Glutamatergic neuron (in vitro differentiated cells): ENCODE measurements at regions not wholly inside any gene's neighbourhood (a gene's known extent, or its start where the extent isn't known, plus 50 kb on each side); places are given as distances from the start of the nearest gene placed in this dataset.

Source experiments
- DNase-seq: peaks from one replicate; pipeline ENCODE4 v3.0.0; 2022
- H3K27ac Mint-ChIP-seq: one replicate; pipeline ENCODE4 v1.8.0; 2020; ENCODE audit warnings: mild to moderate bottlenecking, mixed read lengths, inconsistent platforms; ENCODE audit not compliant: unreplicated experiment
- H3K27me3 Mint-ChIP-seq: one replicate; pipeline ENCODE4 v1.8.0; 2020; ENCODE audit warnings: mild to moderate bottlenecking, moderate library complexity, mixed read lengths, inconsistent platforms; ENCODE audit not compliant: unreplicated experiment
- H3K36me3 Mint-ChIP-seq: one replicate; pipeline ENCODE4 v1.8.0; 2020; ENCODE audit warnings: mild to moderate bottlenecking, mixed read lengths, inconsistent platforms; ENCODE audit not compliant: unreplicated experiment
- H3K4me1 Mint-ChIP-seq: one replicate; pipeline ENCODE4 v1.8.0; 2020; ENCODE audit warnings: mild to moderate bottlenecking, low read depth, mixed read lengths, inconsistent platforms; ENCODE audit not compliant: unreplicated experiment
- H3K4me3 Mint-ChIP-seq: one replicate; pipeline ENCODE4 v1.8.0; 2020; ENCODE audit warnings: mild to moderate bottlenecking, mixed read lengths, inconsistent platforms; ENCODE audit not compliant: unreplicated experiment
- H3K9me3 Mint-ChIP-seq: one replicate; pipeline ENCODE4 v1.8.0; 2020; ENCODE audit warnings: mild to moderate bottlenecking, moderate library complexity, mixed read lengths, inconsistent platforms; ENCODE audit not compliant: unreplicated experiment
- TF ChIP-seq, protein P1 (sequence below): fragments of 200-600 bp; sonication (generic); IDR thresholded peaks from one replicate; pipeline ENCODE4 v1.5.0; 2021; ENCODE audit not compliant: partially characterized antibody, unreplicated experiment

DNA sequence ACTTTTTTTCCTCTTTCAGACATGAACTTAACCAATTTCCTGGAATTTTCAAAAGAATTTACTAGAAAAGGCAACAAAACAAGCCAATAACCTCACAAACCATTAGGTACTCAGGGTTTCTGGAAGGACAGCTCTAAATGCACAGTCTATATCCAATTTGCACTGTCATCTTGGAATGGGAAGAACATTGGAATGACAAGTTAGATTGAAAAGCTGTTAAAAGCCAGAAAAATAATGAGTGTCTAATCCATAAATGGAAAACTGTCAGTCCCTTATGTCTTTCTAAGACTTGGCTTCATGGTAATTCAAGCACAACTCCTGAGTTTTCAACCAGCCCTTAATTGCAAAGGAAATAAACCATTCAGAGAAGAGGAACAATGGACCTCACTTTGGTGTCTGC is 105.8 kb upstream of the NTRK2 start:
- Mint-ChIP-seq H3K27ac (no peak overlapping the region), H3K36me3 (no peaks in the 10 kb centered on the region), H3K4me3 (no peak overlapping the region), H3K27me3 (peaks cover 1% of the 10 kb centered on the region), H3K9me3 (no peaks in the 10 kb centered on the region), H3K4me1 (peaks cover 4% of the 10 kb centered on the region)
- TF ChIP-seq, protein P1, sequence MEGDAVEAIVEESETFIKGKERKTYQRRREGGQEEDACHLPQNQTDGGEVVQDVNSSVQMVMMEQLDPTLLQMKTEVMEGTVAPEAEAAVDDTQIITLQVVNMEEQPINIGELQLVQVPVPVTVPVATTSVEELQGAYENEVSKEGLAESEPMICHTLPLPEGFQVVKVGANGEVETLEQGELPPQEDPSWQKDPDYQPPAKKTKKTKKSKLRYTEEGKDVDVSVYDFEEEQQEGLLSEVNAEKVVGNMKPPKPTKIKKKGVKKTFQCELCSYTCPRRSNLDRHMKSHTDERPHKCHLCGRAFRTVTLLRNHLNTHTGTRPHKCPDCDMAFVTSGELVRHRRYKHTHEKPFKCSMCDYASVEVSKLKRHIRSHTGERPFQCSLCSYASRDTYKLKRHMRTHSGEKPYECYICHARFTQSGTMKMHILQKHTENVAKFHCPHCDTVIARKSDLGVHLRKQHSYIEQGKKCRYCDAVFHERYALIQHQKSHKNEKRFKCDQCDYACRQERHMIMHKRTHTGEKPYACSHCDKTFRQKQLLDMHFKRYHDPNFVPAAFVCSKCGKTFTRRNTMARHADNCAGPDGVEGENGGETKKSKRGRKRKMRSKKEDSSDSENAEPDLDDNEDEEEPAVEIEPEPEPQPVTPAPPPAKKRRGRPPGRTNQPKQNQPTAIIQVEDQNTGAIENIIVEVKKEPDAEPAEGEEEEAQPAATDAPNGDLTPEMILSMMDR = no peak
- no peak for DNase-seq

DNA sequence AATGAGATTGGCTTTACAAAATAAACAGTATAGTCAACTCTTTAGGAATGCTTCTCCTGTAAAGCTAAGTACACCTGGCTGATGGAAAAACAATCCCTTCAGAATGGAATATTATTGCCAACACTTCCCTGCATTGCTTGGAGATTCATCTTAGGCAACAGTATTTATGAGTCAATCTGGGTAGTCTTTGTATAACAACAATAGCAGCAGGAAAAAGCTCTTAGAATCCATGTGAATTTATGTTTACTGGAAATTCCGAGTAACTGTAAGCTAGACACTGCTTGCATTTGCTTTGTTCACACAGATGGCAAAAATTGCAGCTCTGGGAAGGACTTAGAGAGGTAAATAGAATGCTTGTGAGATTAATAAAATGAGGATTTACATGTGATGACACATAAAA is 101.7 kb upstream of the NTRK2 start:
- no peaks in the 10 kb centered on the region for H3K36me3 Mint-ChIP-seq
- DNase-seq = no peak
- TF ChIP-seq, protein P1 = no peak
- H3K27ac Mint-ChIP-seq = no peak overlapping the region
- no peaks in the 10 kb centered on the region for H3K9me3 Mint-ChIP-seq
- no peak overlapping the region for H3K4me3 Mint-ChIP-seq
- no peaks in the 10 kb centered on the region for H3K4me1 Mint-ChIP-seq
- H3K27me3 Mint-ChIP-seq = no peaks in the 10 kb centered on the region

DNA sequence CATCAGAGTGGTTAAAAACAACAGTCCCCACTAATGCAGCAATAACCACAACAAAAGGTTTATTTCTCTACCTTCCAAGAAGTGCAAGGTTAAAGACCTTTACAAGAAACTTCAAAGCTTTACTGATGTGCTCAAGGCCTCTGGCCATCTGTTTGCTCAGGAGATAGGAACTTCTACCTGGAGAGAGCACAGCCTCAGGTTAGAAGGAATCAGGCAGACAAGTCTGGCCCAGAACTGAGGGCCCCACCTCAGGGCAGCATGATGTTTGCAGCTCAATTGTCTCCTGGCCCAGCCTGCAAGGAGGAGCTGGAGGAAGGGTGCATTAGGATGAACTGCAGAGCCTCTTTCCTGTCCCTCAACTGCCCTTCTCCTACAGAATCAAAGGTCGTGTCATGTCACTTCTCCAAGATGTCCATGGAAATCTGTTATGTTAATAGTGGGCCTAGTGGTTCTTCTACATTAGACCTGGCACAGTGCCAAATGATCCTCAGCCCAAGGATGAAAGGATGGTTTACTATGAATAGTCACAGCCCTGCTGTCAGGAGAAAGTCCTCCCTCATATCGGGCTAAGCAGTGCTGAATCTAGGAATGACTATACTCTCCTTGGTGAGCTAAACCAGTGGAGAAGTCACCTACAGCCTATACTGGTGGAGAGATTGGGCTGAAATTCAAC is 98.9 kb upstream of the NTRK2 start:
- Mint-ChIP-seq H3K36me3 (no peaks in the 10 kb centered on the region), H3K27ac (no peak overlapping the region), H3K9me3 (no peaks in the 10 kb centered on the region), H3K27me3 (no peaks in the 10 kb centered on the region), H3K4me3 (no peak overlapping the region), H3K4me1 (no peaks in the 10 kb centered on the region)
- TF ChIP-seq, protein P1 = no peak
- no peak for DNase-seq

DNA sequence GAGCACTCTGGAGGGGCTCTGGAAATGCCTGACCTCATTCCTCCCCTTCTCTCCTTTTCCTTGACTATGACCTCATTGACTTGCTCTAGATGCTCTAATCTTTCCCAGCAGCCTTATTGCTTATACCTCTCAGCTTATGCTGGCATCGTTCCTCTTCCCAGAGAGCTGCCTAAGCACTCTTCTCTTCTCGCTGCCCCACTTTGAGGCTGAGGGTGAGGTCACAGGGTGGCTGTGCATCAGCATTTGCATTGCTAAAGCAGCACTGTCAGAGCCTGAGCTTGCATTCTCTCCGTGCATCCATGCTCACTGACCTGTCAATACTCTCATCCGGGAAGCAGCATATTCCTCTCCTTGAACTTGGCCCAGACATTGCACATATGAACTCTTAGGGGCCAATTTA is 96.4 kb upstream of the NTRK2 start:
- no peaks in the 10 kb centered on the region for H3K36me3 Mint-ChIP-seq
- H3K4me3 Mint-ChIP-seq = no peak overlapping the region

DNA sequence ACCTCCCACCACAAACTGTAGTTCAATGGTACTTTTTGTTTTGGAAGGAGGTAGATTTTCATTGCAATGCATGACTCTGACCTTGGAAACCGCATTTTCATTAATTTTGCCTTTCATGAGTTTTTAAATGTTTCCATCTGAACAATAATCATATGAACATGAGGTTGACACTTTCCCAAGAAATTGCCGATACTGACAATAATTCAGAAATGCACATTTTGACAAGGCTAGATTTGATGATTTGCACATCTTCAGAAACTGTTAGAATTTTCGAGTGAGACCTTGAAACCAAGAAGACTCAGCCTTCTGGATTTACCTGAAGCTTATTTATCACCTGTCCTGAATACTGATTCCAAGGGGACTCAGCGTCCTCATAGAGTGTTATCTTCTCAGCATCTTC is 93.8 kb upstream of the NTRK2 start:
- Mint-ChIP-seq H3K27me3 (no peaks in the 10 kb centered on the region), H3K27ac (no peak overlapping the region), H3K36me3 (no peaks in the 10 kb centered on the region), H3K9me3 (peaks cover 2% of the 10 kb centered on the region), H3K4me3 (no peak overlapping the region), H3K4me1 (no peaks in the 10 kb centered on the region)
- TF ChIP-seq, protein P1 = no peak
- DNase-seq = no peak

More for the DNA sequence above, 96.4 kb upstream of the NTRK2 start:
- Mint-ChIP-seq H3K4me1 (no peaks in the 10 kb centered on the region), H3K9me3 (peaks cover 1% of the 10 kb centered on the region), H3K27me3 (no peaks in the 10 kb centered on the region), H3K27ac (no peak overlapping the region)
- DNase-seq = no peak
- TF ChIP-seq, protein P1 = no peak
